ENCODE measurements at regions not wholly inside any gene's neighbourhood (a gene's known extent, or its start where the extent isn't known, plus 50 kb on each side); places are given as distances from the start of the nearest gene placed in this dataset.

DNA sequence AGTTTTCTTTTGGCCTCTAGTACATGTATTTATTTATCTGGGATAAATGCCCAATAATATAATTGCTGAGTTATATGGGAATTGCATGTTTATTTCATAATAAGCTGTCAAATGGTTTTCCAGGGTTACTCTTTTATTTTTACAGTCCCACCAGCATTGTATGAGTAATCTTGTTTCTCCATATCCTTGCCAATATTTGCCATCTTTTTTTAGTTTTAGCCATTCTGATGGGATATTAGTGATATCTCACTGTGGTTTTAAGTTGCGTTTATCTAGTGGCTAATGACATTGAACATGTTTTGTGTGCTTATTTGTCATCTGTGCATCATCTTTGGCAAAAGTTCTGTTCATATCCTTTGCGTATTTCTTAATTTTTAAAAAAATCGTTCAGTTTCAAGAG is 372.8 kb upstream of the CCDC179 start:
- no peak for TF ChIP-seq CTCF (IDR thresholded peaks at IDR 0.05 in 4 of 5, conservative IDR thresholded peaks at IDR 0.05 in 1 of 5)
- TF ChIP-seq POLR2A (IDR thresholded peaks at IDR 0.05): no peak
